H9 (cell line): ENCODE measurements at regions not wholly inside any gene's neighbourhood (a gene's known extent, or its start where the extent isn't known, plus 50 kb on each side); places are given as distances from the start of the nearest gene placed in this dataset.

Experiments
- DNase-seq: peaks from one replicate; pipeline ENCODE4 v3.0.0-alpha.2; 2017
- H2AFZ ChIP-seq: one replicate; pipeline ENCODE4 v1.6.1; 2013; ENCODE audit warnings: mild to moderate bottlenecking, low read length, control low read depth, moderate library complexity
- H2AK5ac ChIP-seq: 2 replicates; pipeline ENCODE4 v1.6.1; 2013; ENCODE audit warnings: low read length, control low read depth, mixed read lengths; ENCODE audit not compliant: insufficient read length
- H2BK120ac ChIP-seq: one replicate; pipeline ENCODE4 v1.6.1; 2013; ENCODE audit warnings: low read depth, mild to moderate bottlenecking, low read length, control low read depth, inconsistent platforms; ENCODE audit not compliant: poor library complexity, severe bottlenecking
- H2BK12ac ChIP-seq: 2 replicates; pipeline ENCODE4 v1.6.1; 2013; ENCODE audit warnings: low read length, control low read depth, mixed read lengths, low read depth; ENCODE audit not compliant: insufficient read length
- H2BK15ac ChIP-seq: 2 replicates; pipeline ENCODE4 v1.6.1; 2013; ENCODE audit warnings: low read depth, low read length, control low read depth
- H2BK20ac ChIP-seq: one replicate; pipeline ENCODE4 v1.6.1; 2013; ENCODE audit warnings: low read depth, mild to moderate bottlenecking, low read length, control low read depth, inconsistent platforms; ENCODE audit not compliant: poor library complexity, severe bottlenecking
- H2BK5ac ChIP-seq: 2 replicates; pipeline ENCODE4 v1.6.1; 2013; ENCODE audit warnings: low read length, control low read depth, mixed read lengths; ENCODE audit not compliant: insufficient read length
- H3K14ac ChIP-seq: 2 replicates; pipeline ENCODE4 v1.6.1; 2013; ENCODE audit warnings: low read length, control low read depth; ENCODE audit not compliant: insufficient read depth
- H3K18ac ChIP-seq: 2 replicates; pipeline ENCODE4 v1.6.1; 2013; ENCODE audit warnings: low read depth, mild to moderate bottlenecking, mixed read lengths, low read length, control low read depth; ENCODE audit not compliant: insufficient read length
- H3K23ac ChIP-seq: 2 replicates; pipeline ENCODE4 v1.6.1; 2013; ENCODE audit warnings: low read length, control low read depth, mixed read lengths, low read depth; ENCODE audit not compliant: insufficient read length
- H3K23me2 ChIP-seq: 2 replicates; pipeline ENCODE4 v1.6.1; 2013; ENCODE audit warnings: low read depth, mild to moderate bottlenecking, mixed read lengths, low read length, control low read depth; ENCODE audit not compliant: insufficient read length, poor library complexity, severe bottlenecking
- H3K27ac ChIP-seq: 2 replicates; pipeline ENCODE4 v1.5.1; 2013; ENCODE audit warnings: low read length, control low read depth, mixed read lengths, low read depth; ENCODE audit not compliant: insufficient read length
- H3K27me3 ChIP-seq: 2 replicates; pipeline ENCODE4 v1.6.1; 2013; ENCODE audit warnings: low read length, control low read depth, inconsistent platforms; ENCODE audit not compliant: insufficient read depth
- H3K4ac ChIP-seq: 2 replicates; pipeline ENCODE4 v1.6.1; 2013; ENCODE audit warnings: low read depth, mild to moderate bottlenecking, control low read depth, inconsistent platforms, low read length, moderate library complexity
- H3K4me1 ChIP-seq: 2 replicates; pipeline ENCODE4 v1.6.1; 2013; ENCODE audit warnings: low read length, control low read depth, inconsistent platforms; ENCODE audit not compliant: insufficient read depth
- H3K4me2 ChIP-seq: 2 replicates; pipeline ENCODE4 v1.6.1; 2013; ENCODE audit warnings: low read length, control low read depth, mixed read lengths; ENCODE audit not compliant: insufficient read length, insufficient read depth
- H3K56ac ChIP-seq: 2 replicates; pipeline ENCODE4 v1.6.1; 2013; ENCODE audit warnings: low read depth, mild to moderate bottlenecking, mixed read lengths, low read length, control low read depth; ENCODE audit not compliant: insufficient read length
- H3K79me1 ChIP-seq: 2 replicates; pipeline ENCODE4 v1.6.1; 2013; ENCODE audit warnings: low read depth, mild to moderate bottlenecking, moderate library complexity, low read length, control low read depth, inconsistent platforms; ENCODE audit not compliant: insufficient read depth, poor library complexity, severe bottlenecking
- H3K79me2 ChIP-seq: 2 replicates; pipeline ENCODE4 v1.6.1; 2013; ENCODE audit warnings: low read length, control low read depth, inconsistent platforms; ENCODE audit not compliant: insufficient read depth
- H3K9ac ChIP-seq: 2 replicates; pipeline ENCODE4 v1.6.1; 2013; ENCODE audit warnings: low read length, control low read depth, mixed read lengths; ENCODE audit not compliant: insufficient read length; ENCODE audit errors: extremely low read depth
- H3K9me3 ChIP-seq: one replicate; pipeline ENCODE4 v1.6.1; 2013; ENCODE audit warnings: low read depth, low read length, inconsistent platforms; ENCODE audit not compliant: control insufficient read depth
- H3T11ph ChIP-seq: one replicate; pipeline ENCODE4 v1.6.1; 2013; ENCODE audit warnings: mild to moderate bottlenecking, low read length, control low read depth, inconsistent platforms
- H4K20me1 ChIP-seq: one replicate; pipeline ENCODE4 v1.6.1; 2013; ENCODE audit not compliant: control insufficient read depth, insufficient read length, insufficient read depth
- H4K5ac ChIP-seq: 2 replicates; pipeline ENCODE4 v1.6.1; 2013; ENCODE audit warnings: low read depth, mild to moderate bottlenecking, mixed read lengths, low read length, control low read depth; ENCODE audit not compliant: insufficient read length
- H4K8ac ChIP-seq: replicated peaks from 2 replicates; pipeline ENCODE4 v1.6.1; 2013; ENCODE audit warnings: low read length, control low read depth, mixed read lengths, low read depth; ENCODE audit not compliant: insufficient read length
- H4K91ac ChIP-seq: 2 replicates; pipeline ENCODE4 v1.6.1; 2013; ENCODE audit warnings: low read depth, mild to moderate bottlenecking, moderate library complexity, mixed read lengths, low read length, control low read depth; ENCODE audit not compliant: insufficient read length
- H3K27ac Mint-ChIP-seq, 3 experiments: 2 replicates in 2 of 3; 3 replicates in 1 of 3; pipeline ENCODE4 v1.8.0; 2020 to 2021; ENCODE audit warnings: mixed read lengths in 3 of 3, mild to moderate bottlenecking in 1 of 3, moderate library complexity in 1 of 3
- H3K27me3 Mint-ChIP-seq: 2 replicates; pipeline ENCODE4 v1.8.0; 2021; ENCODE audit warnings: low read depth, mild to moderate bottlenecking, moderate library complexity, mixed read lengths
- H3K36me3 Mint-ChIP-seq, 3 experiments: 2 replicates in 2 of 3; 3 replicates in 1 of 3; pipeline ENCODE4 v1.8.0; 2020 to 2021; ENCODE audit warnings: low read depth in 3 of 3, mixed read lengths in 3 of 3; ENCODE audit not compliant: insufficient read depth in 1 of 3
- H3K4me1 Mint-ChIP-seq, 2 experiments: 2 replicates each; pipeline ENCODE4 v1.8.0; 2020; ENCODE audit warnings: mixed read lengths in 2 of 2
- H3K4me3 Mint-ChIP-seq, 2 experiments: 2 replicates in 1 of 2; 3 replicates in 1 of 2; pipeline ENCODE4 v1.8.0; 2020 to 2021; ENCODE audit warnings: mild to moderate bottlenecking in 2 of 2, mixed read lengths in 2 of 2, moderate library complexity in 1 of 2
- H3K9me3 Mint-ChIP-seq, 2 experiments: 2 replicates in 1 of 2; 3 replicates in 1 of 2; pipeline ENCODE4 v1.8.0; 2020; ENCODE audit warnings: mild to moderate bottlenecking in 2 of 2, mixed read lengths in 2 of 2, moderate library complexity in 1 of 2
- TF ChIP-seq, protein P1 (sequence below): fragments of 200-600 bp; sonication (generic); conservative IDR thresholded peaks from 3 replicates; pipeline ENCODE4 v1.8.0; 2021; ENCODE audit warnings: antibody characterized with exemption, mild to moderate bottlenecking

DNA sequence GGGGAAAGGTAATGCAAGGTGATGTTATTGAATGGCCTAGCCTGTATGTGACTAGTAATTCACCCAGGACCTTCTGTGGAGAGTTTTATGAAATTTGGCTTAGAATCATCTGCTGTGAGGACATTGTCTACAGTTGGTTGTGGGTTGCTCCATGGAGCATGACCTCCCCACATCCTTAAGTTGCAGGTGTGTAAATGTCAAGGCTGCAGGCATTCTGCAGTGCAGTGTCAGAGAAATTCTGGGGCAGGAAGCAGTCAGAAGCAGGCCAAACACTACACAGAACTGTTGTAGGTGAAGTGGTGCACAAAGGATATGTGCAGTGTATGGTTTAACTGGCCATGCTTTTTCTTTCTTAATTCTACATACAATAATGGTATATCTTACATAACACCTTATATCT lies 588.3 kb downstream of the EBF1 start:
- Histone ChIP-seq H3K79me1 (no peaks in the 10 kb centered on the region), H3K23ac (no peak overlapping the region), H2BK20ac (no peak overlapping the region), H2BK12ac (no peak overlapping the region), H2AK5ac (no peak overlapping the region), H3K18ac (no peak overlapping the region), H2BK5ac (no peak overlapping the region), H2BK15ac (no peak overlapping the region), H3K27me3 (no peaks in the 10 kb centered on the region), H4K5ac (no peak overlapping the region), H3K14ac (no peak overlapping the region), H3K27ac (no peak overlapping the region), H4K91ac (no peak overlapping the region), H2BK120ac (no peak overlapping the region), H3K4ac (no peak overlapping the region), H4K8ac (no peak overlapping the region), H3K4me1 (no peaks in the 10 kb centered on the region), H3K23me2 (no peaks in the 10 kb centered on the region), H3K4me2 (no peak overlapping the region), H2AFZ (no peak overlapping the region), H4K20me1 (no peaks in the 10 kb centered on the region), H3K9ac (no peak overlapping the region), H3T11ph (no peak overlapping the region), H3K9me3 (no peaks in the 10 kb centered on the region), H3K56ac (no peak overlapping the region), H3K79me2 (no peaks in the 10 kb centered on the region)
- peaks cover 1 to 9% (median 3%) of the 10 kb centered on the region in 3 experiments; a peak in 4 of 7 replicates for H3K36me3 Mint-ChIP-seq
- H3K9me3 Mint-ChIP-seq: peaks cover 7 to 8% of the 10 kb centered on the region in 2 experiments
- DNase-seq: no peak
- no peaks in the 10 kb centered on the region for H3K27me3 Mint-ChIP-seq
- no peak overlapping the region for H3K4me3 Mint-ChIP-seq
- H3K27ac Mint-ChIP-seq: no peak overlapping the region
- TF ChIP-seq, protein P1, sequence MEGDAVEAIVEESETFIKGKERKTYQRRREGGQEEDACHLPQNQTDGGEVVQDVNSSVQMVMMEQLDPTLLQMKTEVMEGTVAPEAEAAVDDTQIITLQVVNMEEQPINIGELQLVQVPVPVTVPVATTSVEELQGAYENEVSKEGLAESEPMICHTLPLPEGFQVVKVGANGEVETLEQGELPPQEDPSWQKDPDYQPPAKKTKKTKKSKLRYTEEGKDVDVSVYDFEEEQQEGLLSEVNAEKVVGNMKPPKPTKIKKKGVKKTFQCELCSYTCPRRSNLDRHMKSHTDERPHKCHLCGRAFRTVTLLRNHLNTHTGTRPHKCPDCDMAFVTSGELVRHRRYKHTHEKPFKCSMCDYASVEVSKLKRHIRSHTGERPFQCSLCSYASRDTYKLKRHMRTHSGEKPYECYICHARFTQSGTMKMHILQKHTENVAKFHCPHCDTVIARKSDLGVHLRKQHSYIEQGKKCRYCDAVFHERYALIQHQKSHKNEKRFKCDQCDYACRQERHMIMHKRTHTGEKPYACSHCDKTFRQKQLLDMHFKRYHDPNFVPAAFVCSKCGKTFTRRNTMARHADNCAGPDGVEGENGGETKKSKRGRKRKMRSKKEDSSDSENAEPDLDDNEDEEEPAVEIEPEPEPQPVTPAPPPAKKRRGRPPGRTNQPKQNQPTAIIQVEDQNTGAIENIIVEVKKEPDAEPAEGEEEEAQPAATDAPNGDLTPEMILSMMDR: no peak
- peaks cover 0 to 4% of the 10 kb centered on the region in 2 experiments; a peak in 2 of 4 replicates for H3K4me1 Mint-ChIP-seq
